HCT116 (cell line): ENCODE measurements at regions not wholly inside any gene's neighbourhood (a gene's known extent, or its start where the extent isn't known, plus 50 kb on each side); places are given as distances from the start of the nearest gene placed in this dataset.

Experiments used
- ATAC-seq: fragments of 200-7000 bp; cut with Tn5 transposase; 2 replicates; pipeline ENCODE4 v1.9.1; 2020; ENCODE audit warnings: mild to moderate bottlenecking, moderate library complexity
- BruUV-seq: library from RNA; stranded (reverse); fragments of 400-500 nt; replicated peaks from 2 replicates; lab custom pipeline; 2021; lab: Mats Ljungman, UMichigan
- CTCF ChIA-PET: fragments of 300-600 bp; sonication (Branson Sonifier 250); formaldehyde crosslinking; loops from one replicate; lab custom pipeline; 2021; ENCODE audit warnings: antibody characterized with exemption; lab: Charles Lee
- POLR2A ChIA-PET: fragments of 300-600, 350-600 bp; sonication (Branson Sonifier 250); formaldehyde crosslinking; loops from one replicate; lab custom pipeline; 2021; ENCODE audit warnings: antibody characterized with exemption; lab: Charles Lee
- RAD21 ChIA-PET, 2 experiments: fragments of 300-600 bp; sonication (Branson Sonifier 250); formaldehyde crosslinking; loops; one replicate each; lab custom pipeline; 2023; ENCODE audit warnings: low total read pairs in 2 of 2; ENCODE audit not compliant: uncharacterized antibody in 2 of 2, unreplicated experiment in 2 of 2, low non-redundant PET in 1 of 2; lab: Charles Lee
- DNase-seq: peaks from one replicate; pipeline ENCODE4 v3.0.0-alpha.2; 2010; ENCODE audit warnings: low read depth, low spot score
- H2AFZ ChIP-seq: fragments of 200-600 bp; shearing (Covaris generic), sonication (generic); 2 replicates; pipeline ENCODE4 v1.6.1; 2017; ENCODE audit warnings: low read depth, mixed run types, mixed read lengths, antibody characterized with exemption, low read length; ENCODE audit not compliant: poor library complexity, severe bottlenecking
- H3K27ac ChIP-seq: 2 replicates; pipeline ENCODE4 v1.5.1; 2012; ENCODE audit warnings: low read depth, low read length
- H3K27me3 ChIP-seq: fragments of 200-600 bp; sonication (generic); 2 replicates; pipeline ENCODE4 v1.6.1; 2016; ENCODE audit warnings: mixed run types, low read length, mixed read lengths; ENCODE audit not compliant: insufficient read depth
- H3K36me3 ChIP-seq, 2 experiments: fragments of 200-500 bp in 1 of 2; fragments of 200-600 bp in 1 of 2; sonication (Bioruptor generic) in 1 of 2; sonication (generic) in 1 of 2; 2 replicates each; pipeline versions ENCODE4 v1.5.1 to v1.6.1; 2014 to 2016; ENCODE audit warnings: low read length in 2 of 2, inconsistent platforms in 1 of 2, mixed read lengths in 1 of 2, mixed run types in 1 of 2; ENCODE audit not compliant: insufficient read depth in 2 of 2, control insufficient read depth in 1 of 2
- H3K4me1 ChIP-seq, 2 experiments: fragments of 200-600 bp in 1 of 2; sonication (generic) in 1 of 2; 2 replicates each; pipeline versions ENCODE4 v1.5.1 to v1.6.1; 2012 to 2017; ENCODE audit warnings: low read length in 2 of 2, inconsistent platforms in 1 of 2, mild to moderate bottlenecking in 1 of 2, mixed read lengths in 1 of 2, mixed run types in 1 of 2, moderate library complexity in 1 of 2; ENCODE audit not compliant: insufficient read depth in 2 of 2, control insufficient read depth in 1 of 2
- H3K4me2 ChIP-seq: fragments of 200-600 bp; sonication (generic); 2 replicates; pipeline ENCODE4 v1.6.1; 2017; ENCODE audit warnings: mixed run types, low read length, mixed read lengths
- H3K4me3 ChIP-seq, 2 experiments: fragments of 200-600 bp in 1 of 2; sonication (generic) in 1 of 2; replicated peaks in 1 of 2; 2 replicates each; pipeline ENCODE4 v1.5.1; 2011 to 2016; ENCODE audit warnings: low read length in 2 of 2, control low read depth in 1 of 2, low read depth in 1 of 2, mild to moderate bottlenecking in 1 of 2, mixed read lengths in 1 of 2, mixed run types in 1 of 2
- H3K79me2 ChIP-seq: fragments of 200-600 bp; sonication (generic); 2 replicates; pipeline ENCODE4 v1.6.1; 2017; ENCODE audit warnings: mild to moderate bottlenecking, mixed run types, low read length, moderate library complexity, mixed read lengths; ENCODE audit not compliant: insufficient read depth
- H3K9ac ChIP-seq: fragments of 200-600 bp; sonication (generic); 2 replicates; pipeline ENCODE4 v1.6.1; 2016; ENCODE audit warnings: low read length, mixed read lengths
- H3K9me2 ChIP-seq: fragments of 200-600 bp; sonication (generic), shearing (Covaris generic); 2 replicates; pipeline ENCODE4 v1.6.1; 2017; ENCODE audit warnings: mixed run types, mild to moderate bottlenecking, moderate library complexity; ENCODE audit not compliant: insufficient read depth
- H3K9me3 ChIP-seq, 2 experiments: fragments of 200-500 bp in 1 of 2; fragments of 200-600 bp in 1 of 2; sonication (Bioruptor generic) in 1 of 2; sonication (generic) in 1 of 2; 2 replicates each; pipeline ENCODE4 v1.6.1; 2014 to 2017; ENCODE audit warnings: low read length in 2 of 2, mixed read lengths in 2 of 2, inconsistent platforms in 1 of 2, low read depth in 1 of 2, mild to moderate bottlenecking in 1 of 2, mixed run types in 1 of 2, moderate library complexity in 1 of 2; ENCODE audit not compliant: control insufficient read depth in 1 of 2, insufficient read depth in 1 of 2
- H4K20me1 ChIP-seq: fragments of 200-600 bp; sonication (generic), shearing (Covaris generic); 2 replicates; pipeline ENCODE4 v1.6.1; 2017; ENCODE audit warnings: mixed run types, mild to moderate bottlenecking, moderate library complexity; ENCODE audit not compliant: insufficient read depth
- CBX3 ChIP-seq: IDR thresholded peaks from 2 replicates; pipeline ENCODE4 v1.6.1; 2012; ENCODE audit warnings: low read depth
- CEBPB ChIP-seq: IDR thresholded peaks from 2 replicates; pipeline ENCODE4 v1.6.1; 2012; ENCODE audit warnings: low read depth
- ELF1 ChIP-seq: IDR thresholded peaks from 2 replicates; pipeline ENCODE4 v1.6.1; 2012; ENCODE audit warnings: low read depth, borderline replicate concordance
- EZH2 ChIP-seq: fragments of 200-600 bp; sonication (generic); IDR thresholded peaks from 2 replicates; pipeline ENCODE4 v1.6.1; 2017; ENCODE audit warnings: antibody characterized with exemption, mixed run types
- EZH2phosphoT487 ChIP-seq: fragments of 200-600 bp; IDR thresholded peaks from 2 replicates; pipeline ENCODE4 v1.6.1; 2018; ENCODE audit warnings: antibody characterized with exemption, borderline replicate concordance
- FOSL1 ChIP-seq: IDR thresholded peaks from 2 replicates; pipeline ENCODE4 v1.6.1; 2012; ENCODE audit warnings: low read depth
- JUND ChIP-seq: IDR thresholded peaks from 2 replicates; pipeline ENCODE4 v1.6.1; 2012
- POLR2A ChIP-seq: IDR thresholded peaks from 2 replicates; pipeline ENCODE4 v1.7.0; 2011; ENCODE audit warnings: borderline replicate concordance; ENCODE audit not compliant: insufficient read depth, insufficient read length; ENCODE audit errors: extremely low read depth
- POLR2AphosphoS5 ChIP-seq: IDR thresholded peaks from 2 replicates; pipeline ENCODE4 v1.6.1; 2011; ENCODE audit warnings: mild to moderate bottlenecking, low read depth, low read length, moderate library complexity
- RAD21 ChIP-seq: IDR thresholded peaks from 2 replicates; pipeline ENCODE4 v1.6.1; 2012; ENCODE audit warnings: low read depth, mild to moderate bottlenecking
- SIN3A ChIP-seq: IDR thresholded peaks from 2 replicates; pipeline ENCODE4 v1.6.1; 2012; ENCODE audit warnings: low read depth
- SP1 ChIP-seq: IDR thresholded peaks from 2 replicates; pipeline ENCODE4 v1.6.1; 2012; ENCODE audit warnings: low read depth
- SRF ChIP-seq: IDR thresholded peaks from 2 replicates; pipeline ENCODE4 v1.6.1; 2012; ENCODE audit warnings: low read depth
- TCF7L2 ChIP-seq: IDR thresholded peaks from 2 replicates; pipeline ENCODE4 v1.7.0; 2011; ENCODE audit warnings: borderline replicate concordance, inconsistent platforms; ENCODE audit not compliant: insufficient read depth, insufficient read length; ENCODE audit errors: extremely low read depth
- YY1 ChIP-seq: IDR thresholded peaks from 2 replicates; pipeline ENCODE4 v1.6.1; 2011; ENCODE audit warnings: low read length, low read depth, moderate library complexity, mild to moderate bottlenecking; ENCODE audit not compliant: insufficient replicate concordance; ENCODE audit errors: extremely low read depth
- ZNF274 ChIP-seq: fragments of 200-500 bp; sonication (Bioruptor generic); IDR thresholded peaks from 2 replicates; pipeline ENCODE4 v1.6.1; 2014; ENCODE audit warnings: mild to moderate bottlenecking, low read depth, low read length, inconsistent platforms
- intact Hi-C: fragments of 100-400 bp; cut with micrococcal nuclease; formaldehyde crosslinking; loops from 2 replicates; pipeline ENCODE4 v1.10.0; 2022
- TF ChIP-seq, protein P1 (sequence below): IDR thresholded peaks from 2 replicates; pipeline ENCODE4 v1.6.1; 2011; ENCODE audit warnings: mild to moderate bottlenecking, low read length, moderate library complexity; ENCODE audit not compliant: insufficient replicate concordance; ENCODE audit errors: extremely low read depth
- TF ChIP-seq, protein P2 (sequence below): IDR thresholded peaks from 2 replicates; pipeline ENCODE4 v1.6.1; 2012
- TF ChIP-seq, protein P3 (sequence below): IDR thresholded peaks from 2 replicates; pipeline ENCODE4 v1.6.1; 2012
- TF ChIP-seq, protein P4 (sequence below), 3 experiments: fragments of 200-600 bp in 1 of 3; sonication (generic) in 1 of 3; IDR thresholded peaks in 2 of 3; conservative IDR thresholded peaks in 1 of 3; 2 replicates each; pipeline ENCODE4 v1.5.1; 2012 to 2017; ENCODE audit warnings: low read depth in 2 of 3, low read length in 2 of 3, antibody characterized with exemption in 1 of 3, borderline replicate concordance in 1 of 3, control low read depth in 1 of 3, mild to moderate bottlenecking in 1 of 3, mixed read lengths in 1 of 3, mixed run types in 1 of 3, moderate library complexity in 1 of 3; ENCODE audit not compliant: insufficient read depth in 1 of 3

DNA sequence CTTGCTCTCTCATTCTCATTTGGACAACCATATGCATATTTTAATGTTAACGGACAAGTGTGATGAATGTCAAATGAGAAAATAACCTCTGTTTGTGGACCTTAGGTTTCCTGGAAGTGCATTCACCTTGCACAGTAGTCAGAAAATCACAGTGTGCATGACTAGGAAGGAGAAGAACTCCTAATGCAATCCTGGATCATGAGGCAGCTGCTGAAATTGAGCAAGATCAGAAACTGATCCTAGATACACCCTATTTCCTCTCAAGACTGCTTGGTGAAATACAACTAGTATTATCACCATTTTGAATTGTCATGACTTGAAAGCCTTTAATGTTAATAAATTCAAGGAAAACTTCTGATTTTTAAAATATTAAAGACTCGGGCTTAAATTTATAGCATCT is 1148.9 kb downstream of the STIM2 start:
- no peaks in the 10 kb centered on the region for H3K4me1 ChIP-seq
- DNase-seq (no peak), ATAC-seq (no peak)
- no peak overlapping the region for H3K27ac ChIP-seq
- H4K20me1 ChIP-seq: no peaks in the 10 kb centered on the region
- H3K36me3 ChIP-seq: no peaks in the 10 kb centered on the region
- no peak for TF ChIP-seq YY1
- TF ChIP-seq, protein P1, sequence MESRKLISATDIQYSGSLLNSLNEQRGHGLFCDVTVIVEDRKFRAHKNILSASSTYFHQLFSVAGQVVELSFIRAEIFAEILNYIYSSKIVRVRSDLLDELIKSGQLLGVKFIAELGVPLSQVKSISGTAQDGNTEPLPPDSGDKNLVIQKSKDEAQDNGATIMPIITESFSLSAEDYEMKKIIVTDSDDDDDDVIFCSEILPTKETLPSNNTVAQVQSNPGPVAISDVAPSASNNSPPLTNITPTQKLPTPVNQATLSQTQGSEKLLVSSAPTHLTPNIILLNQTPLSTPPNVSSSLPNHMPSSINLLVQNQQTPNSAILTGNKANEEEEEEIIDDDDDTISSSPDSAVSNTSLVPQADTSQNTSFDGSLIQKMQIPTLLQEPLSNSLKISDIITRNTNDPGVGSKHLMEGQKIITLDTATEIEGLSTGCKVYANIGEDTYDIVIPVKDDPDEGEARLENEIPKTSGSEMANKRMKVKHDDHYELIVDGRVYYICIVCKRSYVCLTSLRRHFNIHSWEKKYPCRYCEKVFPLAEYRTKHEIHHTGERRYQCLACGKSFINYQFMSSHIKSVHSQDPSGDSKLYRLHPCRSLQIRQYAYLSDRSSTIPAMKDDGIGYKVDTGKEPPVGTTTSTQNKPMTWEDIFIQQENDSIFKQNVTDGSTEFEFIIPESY: no peak
- no peak for TF ChIP-seq EZH2phosphoT487
- no peak for TF ChIP-seq POLR2A
- TF ChIP-seq JUND: no peak
- TF ChIP-seq TCF7L2: no peak
- TF ChIP-seq, protein P2, sequence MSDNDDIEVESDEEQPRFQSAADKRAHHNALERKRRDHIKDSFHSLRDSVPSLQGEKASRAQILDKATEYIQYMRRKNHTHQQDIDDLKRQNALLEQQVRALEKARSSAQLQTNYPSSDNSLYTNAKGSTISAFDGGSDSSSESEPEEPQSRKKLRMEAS: no peak
- no peak for TF ChIP-seq CEBPB
- no peak for TF ChIP-seq SP1
- TF ChIP-seq, protein P3, sequence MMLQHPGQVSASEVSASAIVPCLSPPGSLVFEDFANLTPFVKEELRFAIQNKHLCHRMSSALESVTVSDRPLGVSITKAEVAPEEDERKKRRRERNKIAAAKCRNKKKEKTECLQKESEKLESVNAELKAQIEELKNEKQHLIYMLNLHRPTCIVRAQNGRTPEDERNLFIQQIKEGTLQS: no peak
- TF ChIP-seq, protein P4, sequence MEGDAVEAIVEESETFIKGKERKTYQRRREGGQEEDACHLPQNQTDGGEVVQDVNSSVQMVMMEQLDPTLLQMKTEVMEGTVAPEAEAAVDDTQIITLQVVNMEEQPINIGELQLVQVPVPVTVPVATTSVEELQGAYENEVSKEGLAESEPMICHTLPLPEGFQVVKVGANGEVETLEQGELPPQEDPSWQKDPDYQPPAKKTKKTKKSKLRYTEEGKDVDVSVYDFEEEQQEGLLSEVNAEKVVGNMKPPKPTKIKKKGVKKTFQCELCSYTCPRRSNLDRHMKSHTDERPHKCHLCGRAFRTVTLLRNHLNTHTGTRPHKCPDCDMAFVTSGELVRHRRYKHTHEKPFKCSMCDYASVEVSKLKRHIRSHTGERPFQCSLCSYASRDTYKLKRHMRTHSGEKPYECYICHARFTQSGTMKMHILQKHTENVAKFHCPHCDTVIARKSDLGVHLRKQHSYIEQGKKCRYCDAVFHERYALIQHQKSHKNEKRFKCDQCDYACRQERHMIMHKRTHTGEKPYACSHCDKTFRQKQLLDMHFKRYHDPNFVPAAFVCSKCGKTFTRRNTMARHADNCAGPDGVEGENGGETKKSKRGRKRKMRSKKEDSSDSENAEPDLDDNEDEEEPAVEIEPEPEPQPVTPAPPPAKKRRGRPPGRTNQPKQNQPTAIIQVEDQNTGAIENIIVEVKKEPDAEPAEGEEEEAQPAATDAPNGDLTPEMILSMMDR (IDR thresholded peaks at IDR 0.05 in 2 of 3, conservative IDR thresholded peaks at IDR 0.05 in 1 of 3; ENCODE audit: borderline replicate concordance in 1 of 3, insufficient read depth in 1 of 3, low read depth in 2 of 3, low read length in 2 of 3): no peak
- no peak for TF ChIP-seq EZH2
- TF ChIP-seq POLR2AphosphoS5: no peak
- no peak for TF ChIP-seq ELF1
- no peak for TF ChIP-seq CBX3
- no peak for TF ChIP-seq FOSL1
- no peak for TF ChIP-seq SRF
- TF ChIP-seq RAD21: no peak
- TF ChIP-seq SIN3A: no peak
- no peak for TF ChIP-seq ZNF274
- H3K9me2 ChIP-seq: no peaks in the 10 kb centered on the region
- no peak overlapping the region for H3K4me3 ChIP-seq
- H2AFZ ChIP-seq: no peak overlapping the region
- POLR2A ChIA-PET: no interaction called here
- BruUV-seq: no TSS peak
- H3K27me3 ChIP-seq: no peaks in the 10 kb centered on the region
- H3K9ac ChIP-seq: no peak overlapping the region
- no peak overlapping the region for H3K4me2 ChIP-seq
- RAD21 ChIA-PET: no interaction called here
- CTCF ChIA-PET: no interaction called here
- H3K9me3 ChIP-seq: peaks cover 0 to 5% of the 10 kb centered on the region in 2 experiments; a peak in 1 of 4 replicates
- intact Hi-C loops: no loop called here
- H3K79me2 ChIP-seq: no peaks in the 10 kb centered on the region
